ENCODE measurements at regions not wholly inside any gene's neighbourhood (a gene's known extent, or its start where the extent isn't known, plus 50 kb on each side); places are given as distances from the start of the nearest gene placed in this dataset.

- no peak for TF ChIP-seq CTCF (IDR thresholded peaks at IDR 0.05; ENCODE audit: low read depth, low read length)
- no peak for TF ChIP-seq EZH2phosphoT487 (IDR thresholded peaks at IDR 0.05; ENCODE audit: low read depth)
These were observed 1886.0 kb upstream of the CDH6 start for GRCh38 chr5:29307478-29307877.

Measured in OCI-LY3 (cell line).